Activated T-helper 1 cell treated with anti-CD3 and anti-CD28 coated beads, Interleukin-12 subunit alpha, Interleukin-12 subunit beta, Interleukin-2, Interleukin-4 antibody, amounts not matched to agents 30 ng/mL and 10 ng/mL and 1 ng/mL, durations not matched to agents 14 hours and 24 hours and 36 hours (primary cell): ENCODE measurements at regions not wholly inside any gene's neighbourhood (a gene's known extent, or its start where the extent isn't known, plus 50 kb on each side); places are given as distances from the start of the nearest gene placed in this dataset.
"Not testable (repeated sequence)": the region's sequence is repeated elsewhere in the genome, so short reads cannot be mapped to it uniquely, and the experiment has no call there.

Source experiments
- DNase-seq: peaks from one replicate; pipeline ENCODE4 v3.0.0; 2021; ENCODE audit warnings: low spot score
- H3K27ac Mint-ChIP-seq: one replicate; pipeline ENCODE4 v1.8.0; 2021; ENCODE audit warnings: mild to moderate bottlenecking, mixed read lengths
- H3K27me3 Mint-ChIP-seq: one replicate; pipeline ENCODE4 v1.8.0; 2022; ENCODE audit warnings: mild to moderate bottlenecking, moderate library complexity, mixed read lengths; ENCODE audit not compliant: insufficient read depth
- H3K36me3 Mint-ChIP-seq: one replicate; pipeline ENCODE4 v1.8.0; 2021; ENCODE audit warnings: low read depth, mixed read lengths
- H3K4me1 Mint-ChIP-seq: one replicate; pipeline ENCODE4 v1.8.0; 2021; ENCODE audit warnings: low read depth, mixed read lengths
- H3K4me3 Mint-ChIP-seq: one replicate; pipeline ENCODE4 v1.8.0; 2021; ENCODE audit warnings: mild to moderate bottlenecking, moderate library complexity, mixed read lengths
- H3K9me3 Mint-ChIP-seq: one replicate; pipeline ENCODE4 v1.8.0; 2021; ENCODE audit warnings: mixed read lengths
- intact Hi-C: fragments of 100-400 bp; cut with micrococcal nuclease; formaldehyde crosslinking; loops from one replicate; pipeline ENCODE4 v1.15.1; 2024

DNA sequence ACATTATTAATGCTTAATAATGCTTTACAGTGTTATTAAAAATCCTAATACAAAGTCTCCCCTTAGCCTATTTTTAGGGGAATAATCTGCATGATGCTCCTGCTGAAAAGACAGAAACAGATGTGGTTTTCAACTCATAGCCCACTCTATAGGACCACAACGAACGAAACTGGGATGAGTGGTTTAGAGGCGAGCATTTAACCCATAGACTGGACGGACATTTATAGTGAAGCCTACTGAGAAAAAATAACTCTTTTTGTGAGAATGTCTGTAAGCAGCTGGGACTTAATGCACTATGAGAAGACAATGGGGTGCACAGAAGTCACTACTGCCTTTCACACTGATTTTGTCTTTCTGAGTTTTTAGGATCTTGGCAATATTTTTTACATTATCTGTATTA lies 1599.6 kb upstream of the B3GALT2 start:
- Mint-ChIP-seq H3K27ac (no peak overlapping the region), H3K4me3 (no peak overlapping the region), H3K9me3 (no peaks in the 10 kb centered on the region), H3K27me3 (no peaks in the 10 kb centered on the region), H3K36me3 (no peaks in the 10 kb centered on the region), H3K4me1 (no peaks in the 10 kb centered on the region)
- intact Hi-C loops: no loop called here
- DNase-seq: no peak

DNA sequence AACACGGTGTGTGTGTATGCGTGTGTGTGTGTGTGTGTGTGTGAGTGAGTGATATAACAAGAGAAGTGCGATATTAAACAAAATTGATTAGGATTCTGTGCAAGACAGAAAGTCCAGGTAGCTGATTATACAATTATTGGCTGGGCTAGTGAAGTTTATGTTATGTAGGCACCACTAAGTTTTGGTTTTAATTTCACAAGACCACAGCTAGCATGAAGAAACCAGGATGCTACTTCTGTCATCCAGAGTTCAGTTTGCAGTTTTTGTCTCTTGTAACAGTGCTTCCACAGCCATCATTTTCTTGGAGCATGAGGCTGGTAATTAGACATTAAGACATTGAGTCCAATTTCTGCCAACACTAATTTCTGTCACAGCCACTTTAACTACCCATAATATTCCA lies 1590.2 kb upstream of the B3GALT2 start:
- no peak overlapping the region for H3K4me3 Mint-ChIP-seq
- H3K4me1 Mint-ChIP-seq: no peaks in the 10 kb centered on the region
- no peak overlapping the region for H3K27ac Mint-ChIP-seq
- intact Hi-C loops: no loop called here
- no peaks in the 10 kb centered on the region for H3K27me3 Mint-ChIP-seq
- no peaks in the 10 kb centered on the region for H3K36me3 Mint-ChIP-seq
- DNase-seq: no peak
- peaks cover 7% of the 10 kb centered on the region for H3K9me3 Mint-ChIP-seq

DNA sequence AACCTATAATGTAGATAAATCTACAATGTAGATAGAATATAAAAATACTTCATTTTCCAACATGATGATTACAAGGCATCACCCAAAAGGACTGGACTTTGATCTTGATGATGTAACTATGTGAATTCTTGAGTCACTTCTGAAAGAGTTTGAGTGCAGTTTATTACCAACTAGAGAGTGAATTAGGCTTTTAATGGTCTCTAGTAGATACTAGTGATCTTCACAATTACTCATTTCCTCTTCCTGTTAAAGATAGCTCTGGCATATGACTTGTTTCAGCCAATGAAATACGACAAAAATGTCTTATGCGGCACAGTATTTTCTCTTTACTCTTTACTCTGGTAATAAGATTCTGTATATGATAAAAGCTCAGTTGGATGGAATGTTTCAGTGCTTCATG lies 1588.1 kb upstream of the B3GALT2 start:
- DNase-seq: no peak
- no peak overlapping the region for H3K27ac Mint-ChIP-seq
- no peaks in the 10 kb centered on the region for H3K27me3 Mint-ChIP-seq
- intact Hi-C loops: no loop called here
- no peaks in the 10 kb centered on the region for H3K36me3 Mint-ChIP-seq
- no peak overlapping the region for H3K4me3 Mint-ChIP-seq
- peaks cover 7% of the 10 kb centered on the region for H3K9me3 Mint-ChIP-seq
- H3K4me1 Mint-ChIP-seq: no peaks in the 10 kb centered on the region

DNA sequence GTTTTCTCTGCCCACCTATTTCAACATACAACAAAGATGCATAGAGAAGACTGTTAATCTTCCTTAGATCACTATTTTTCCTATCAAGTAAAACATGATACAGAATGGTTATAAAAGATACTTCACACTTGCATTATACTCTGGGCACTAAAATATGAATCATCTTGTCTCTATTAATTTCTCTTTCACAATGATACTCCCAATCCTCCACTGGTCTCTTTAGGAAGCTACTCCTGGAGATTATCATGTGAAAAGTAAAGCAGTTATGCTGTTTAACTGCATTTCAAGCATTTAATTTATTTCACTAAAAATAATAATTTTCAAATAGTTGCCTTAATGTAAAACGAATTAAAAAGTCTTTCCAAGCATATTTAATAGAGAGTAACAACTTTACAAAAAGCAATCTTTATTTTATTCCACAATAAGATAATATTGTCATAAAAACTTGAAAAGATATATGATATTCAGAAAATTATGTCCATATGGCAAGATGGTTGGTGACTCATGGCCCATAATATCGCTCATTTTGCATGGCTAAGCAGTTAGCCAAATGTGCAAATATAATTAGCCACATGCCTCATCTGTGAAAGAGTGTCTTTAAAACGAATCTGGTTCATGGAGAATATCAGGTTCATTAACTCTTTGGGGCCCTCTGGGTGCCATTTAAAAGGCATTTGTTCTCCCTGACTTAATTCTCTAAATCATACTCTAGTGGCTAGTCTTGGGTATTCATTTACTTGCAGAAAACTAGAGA lies 1569.0 kb upstream of the B3GALT2 start:
- Mint-ChIP-seq H3K27me3 (no peaks in the 10 kb centered on the region), H3K27ac (no peak overlapping the region), H3K36me3 (no peaks in the 10 kb centered on the region), H3K4me3 (no peak overlapping the region), H3K4me1 (no peaks in the 10 kb centered on the region), H3K9me3 (no peaks in the 10 kb centered on the region)
- intact Hi-C loops: no loop called here
- DNase-seq: no peak

DNA sequence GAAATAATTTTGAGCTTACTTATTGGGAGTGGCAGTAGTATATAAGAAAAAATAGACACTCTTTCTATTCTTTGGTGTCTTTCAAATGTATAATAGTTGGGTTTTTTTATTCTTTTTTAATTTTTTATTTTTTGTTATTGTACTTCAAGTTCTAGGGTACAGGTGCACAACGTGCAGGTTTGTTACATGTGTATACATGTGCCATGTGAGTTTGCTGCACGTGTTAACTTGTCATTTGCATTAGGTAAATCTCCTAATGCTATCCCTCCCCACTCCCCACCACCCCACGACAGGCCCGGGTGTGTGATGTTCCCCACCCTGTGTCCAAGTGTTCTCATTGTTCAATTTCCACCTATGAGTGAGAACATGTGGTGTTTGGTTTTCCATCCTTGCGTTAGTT lies 1552.4 kb upstream of the B3GALT2 start:
- H3K27me3 Mint-ChIP-seq, intact Hi-C loops, H3K27ac Mint-ChIP-seq, H3K36me3 Mint-ChIP-seq, DNase-seq, H3K9me3 Mint-ChIP-seq, H3K4me3 Mint-ChIP-seq, H3K4me1 Mint-ChIP-seq: not testable (repeated sequence)

DNA sequence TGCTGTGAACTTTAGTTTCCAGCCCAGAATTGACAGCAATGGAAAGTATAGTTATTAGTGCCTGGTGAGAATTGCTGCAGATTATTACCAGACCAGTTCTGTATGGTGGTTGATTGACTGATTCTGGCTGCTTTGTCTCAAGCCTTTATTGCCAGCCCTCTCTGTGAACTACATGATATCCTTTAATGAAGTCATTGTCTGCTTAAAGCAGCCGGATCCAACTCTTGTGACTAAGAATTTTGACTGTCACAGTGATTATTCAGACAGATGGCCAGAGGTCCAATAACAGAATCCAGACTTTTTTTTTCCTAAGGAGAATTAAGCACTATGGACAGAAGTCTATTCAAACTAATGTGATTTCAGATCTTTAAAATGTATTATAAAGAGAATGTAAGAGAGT lies 1548.6 kb upstream of the B3GALT2 start:
- Mint-ChIP-seq H3K27ac (no peak overlapping the region), H3K9me3 (no peaks in the 10 kb centered on the region), H3K4me3 (no peak overlapping the region), H3K36me3 (no peaks in the 10 kb centered on the region), H3K27me3 (no peaks in the 10 kb centered on the region), H3K4me1 (no peaks in the 10 kb centered on the region)
- intact Hi-C loops: no loop called here
- no peak for DNase-seq

DNA sequence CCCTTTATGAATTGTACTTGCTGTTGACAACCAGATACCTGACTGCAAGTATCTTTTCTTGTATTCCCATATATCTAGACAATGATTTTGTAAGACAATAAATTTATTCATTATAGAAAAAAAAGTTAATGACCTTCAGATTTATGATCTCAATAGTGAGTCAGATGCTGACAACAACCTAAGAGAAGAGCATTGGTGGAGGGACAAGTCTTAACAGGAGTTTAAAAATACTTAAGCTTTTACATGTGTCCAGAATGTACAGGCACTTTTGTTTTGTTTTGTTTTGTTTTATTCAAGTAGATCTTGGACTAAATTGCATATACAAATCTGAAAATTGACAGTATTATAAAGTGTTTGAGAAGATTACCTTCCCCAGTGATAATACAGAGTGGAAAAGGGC lies 1544.6 kb upstream of the B3GALT2 start:
- no peak for DNase-seq
- Mint-ChIP-seq H3K27me3 (no peaks in the 10 kb centered on the region), H3K4me3 (no peak overlapping the region), H3K27ac (no peak overlapping the region), H3K4me1 (no peaks in the 10 kb centered on the region), H3K9me3 (no peaks in the 10 kb centered on the region), H3K36me3 (no peaks in the 10 kb centered on the region)
- intact Hi-C loops: no loop called here

DNA sequence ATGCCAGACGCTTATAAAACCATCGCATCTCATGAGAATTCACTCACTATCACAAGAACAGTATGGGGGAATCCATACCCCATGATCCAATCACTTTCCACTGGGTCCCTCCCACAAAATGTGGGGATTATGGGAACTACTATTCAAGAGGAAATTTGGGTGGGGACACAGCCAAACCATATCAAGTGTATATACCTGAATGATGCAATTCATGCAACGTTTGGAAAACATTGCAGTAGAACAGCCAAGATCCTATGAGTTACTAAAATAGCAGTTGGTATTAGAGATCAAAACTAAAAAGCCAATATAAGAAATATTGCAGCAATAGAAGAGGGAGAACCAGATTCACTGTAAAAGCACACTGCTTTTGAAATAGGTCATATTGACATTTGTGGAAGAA lies 1543.9 kb upstream of the B3GALT2 start:
- no peak for DNase-seq
- intact Hi-C loops: no loop called here
- no peak overlapping the region for H3K27ac Mint-ChIP-seq
- H3K9me3 Mint-ChIP-seq: no peaks in the 10 kb centered on the region
- H3K4me3 Mint-ChIP-seq: no peak overlapping the region
- H3K4me1 Mint-ChIP-seq: no peaks in the 10 kb centered on the region
- H3K36me3 Mint-ChIP-seq: no peaks in the 10 kb centered on the region
- no peaks in the 10 kb centered on the region for H3K27me3 Mint-ChIP-seq

DNA sequence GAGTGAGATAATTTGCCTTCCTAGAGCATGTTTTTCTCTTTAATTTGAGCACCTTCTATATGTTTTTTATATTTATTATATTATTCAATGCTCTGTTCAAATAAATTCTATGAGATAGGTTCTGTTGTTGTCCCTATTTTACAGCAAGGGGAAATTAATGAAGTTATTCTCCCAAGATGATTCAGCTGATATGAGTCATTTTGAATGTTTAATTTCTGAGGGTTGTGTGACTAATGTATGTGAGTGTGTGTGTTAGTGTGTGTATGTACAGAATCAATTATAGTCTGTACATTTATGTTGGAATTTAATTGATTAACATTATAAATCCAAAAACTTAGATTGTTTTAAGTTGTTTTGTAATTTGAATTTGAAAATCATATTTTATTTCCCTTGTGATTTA lies 1536.7 kb upstream of the B3GALT2 start:
- Mint-ChIP-seq H3K27ac (no peak overlapping the region), H3K4me3 (no peak overlapping the region), H3K36me3 (no peaks in the 10 kb centered on the region), H3K9me3 (no peaks in the 10 kb centered on the region), H3K27me3 (no peaks in the 10 kb centered on the region), H3K4me1 (no peaks in the 10 kb centered on the region)
- intact Hi-C loops: no loop called here
- no peak for DNase-seq

DNA sequence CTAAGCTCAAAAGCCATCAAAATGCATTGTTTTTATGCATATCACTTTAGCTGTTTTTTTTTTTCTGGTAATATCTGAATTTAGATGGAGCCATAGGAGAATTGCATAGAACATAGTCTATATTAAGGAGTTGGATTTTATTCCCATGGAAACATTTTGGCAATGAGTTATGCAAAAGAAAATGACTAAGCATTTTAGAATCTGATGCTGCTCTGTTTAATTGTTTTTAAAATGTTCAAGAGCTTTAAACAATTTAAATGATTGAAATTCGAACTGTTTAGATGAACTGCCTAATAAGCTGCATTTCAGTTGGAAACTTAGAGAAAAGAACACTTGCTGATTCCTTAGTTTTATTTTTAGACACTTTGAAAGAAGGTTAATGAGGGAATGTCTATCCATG lies 1531.5 kb upstream of the B3GALT2 start:
- no peak overlapping the region for H3K27ac Mint-ChIP-seq
- H3K9me3 Mint-ChIP-seq: no peaks in the 10 kb centered on the region
- no peak overlapping the region for H3K4me3 Mint-ChIP-seq
- intact Hi-C loops: no loop called here
- no peak for DNase-seq
- H3K27me3 Mint-ChIP-seq: no peaks in the 10 kb centered on the region
- no peaks in the 10 kb centered on the region for H3K4me1 Mint-ChIP-seq
- no peaks in the 10 kb centered on the region for H3K36me3 Mint-ChIP-seq

DNA sequence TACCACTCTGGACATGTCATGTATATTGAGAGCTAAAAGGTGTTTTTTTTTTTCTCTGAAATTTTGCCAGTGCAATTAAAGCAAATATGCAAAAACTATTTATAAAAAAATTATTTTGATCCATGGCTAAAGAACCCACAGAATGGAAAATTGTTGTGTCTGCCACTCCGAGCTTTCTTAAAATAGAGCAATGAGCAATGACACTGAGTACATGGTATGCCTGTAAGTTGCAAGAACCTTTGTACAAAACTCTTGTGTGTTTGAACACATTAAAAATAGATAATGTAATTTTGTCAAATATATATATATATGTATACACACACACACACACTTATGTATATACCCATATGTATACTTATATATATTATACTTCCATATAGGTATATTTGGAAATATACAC lies 1530.9 kb upstream of the B3GALT2 start:
- no peak overlapping the region for H3K27ac Mint-ChIP-seq
- H3K36me3 Mint-ChIP-seq: no peaks in the 10 kb centered on the region
- H3K4me3 Mint-ChIP-seq: no peak overlapping the region
- DNase-seq: no peak
- H3K4me1 Mint-ChIP-seq: no peaks in the 10 kb centered on the region
- no peaks in the 10 kb centered on the region for H3K9me3 Mint-ChIP-seq
- intact Hi-C loops: no loop called here
- no peaks in the 10 kb centered on the region for H3K27me3 Mint-ChIP-seq

DNA sequence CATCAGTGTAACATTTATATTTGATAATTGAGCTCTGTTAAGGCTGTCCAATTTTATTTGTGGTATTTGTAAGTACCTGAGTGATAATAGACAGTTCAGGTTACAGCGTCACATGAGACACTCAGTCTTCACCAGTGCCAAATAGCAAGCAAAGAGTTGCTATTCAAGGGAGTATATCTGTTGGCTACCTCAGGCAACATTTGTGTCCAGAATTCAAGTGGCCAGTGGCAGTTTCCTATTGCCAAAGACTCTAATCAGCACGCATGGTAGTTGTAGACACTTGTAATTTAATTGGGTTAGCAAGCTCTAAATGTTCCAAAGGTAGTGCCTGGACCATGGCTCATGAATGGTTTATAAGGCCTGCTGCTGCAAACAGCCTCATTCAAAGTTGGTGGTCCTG lies 1524.3 kb upstream of the B3GALT2 start:
- H3K27me3 Mint-ChIP-seq: no peaks in the 10 kb centered on the region
- no peak for DNase-seq
- no peak overlapping the region for H3K4me3 Mint-ChIP-seq
- intact Hi-C loops: no loop called here
- no peaks in the 10 kb centered on the region for H3K9me3 Mint-ChIP-seq
- no peaks in the 10 kb centered on the region for H3K4me1 Mint-ChIP-seq
- no peak overlapping the region for H3K27ac Mint-ChIP-seq
- H3K36me3 Mint-ChIP-seq: no peaks in the 10 kb centered on the region

DNA sequence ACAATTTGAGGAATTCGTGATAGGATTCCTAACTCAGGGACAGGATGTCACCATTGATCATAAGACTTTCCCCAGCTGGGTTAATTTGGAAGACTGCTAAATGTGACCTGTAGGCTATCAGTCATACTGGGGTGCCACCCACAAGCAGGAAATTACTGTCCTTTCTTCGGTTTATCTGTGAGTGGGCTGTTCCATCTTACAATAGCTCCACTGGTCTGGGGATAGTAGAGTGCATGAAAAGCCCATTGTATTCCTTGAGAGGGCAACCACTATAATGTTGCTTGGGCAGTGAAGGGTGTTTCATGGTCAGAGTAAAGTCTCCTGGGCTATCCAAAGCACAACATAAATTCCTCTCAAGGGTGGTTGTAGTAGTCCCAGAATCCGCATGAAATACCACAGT lies 1523.0 kb upstream of the B3GALT2 start:
- Mint-ChIP-seq H3K4me1 (no peaks in the 10 kb centered on the region), H3K4me3 (no peak overlapping the region), H3K27me3 (no peaks in the 10 kb centered on the region)

DNA sequence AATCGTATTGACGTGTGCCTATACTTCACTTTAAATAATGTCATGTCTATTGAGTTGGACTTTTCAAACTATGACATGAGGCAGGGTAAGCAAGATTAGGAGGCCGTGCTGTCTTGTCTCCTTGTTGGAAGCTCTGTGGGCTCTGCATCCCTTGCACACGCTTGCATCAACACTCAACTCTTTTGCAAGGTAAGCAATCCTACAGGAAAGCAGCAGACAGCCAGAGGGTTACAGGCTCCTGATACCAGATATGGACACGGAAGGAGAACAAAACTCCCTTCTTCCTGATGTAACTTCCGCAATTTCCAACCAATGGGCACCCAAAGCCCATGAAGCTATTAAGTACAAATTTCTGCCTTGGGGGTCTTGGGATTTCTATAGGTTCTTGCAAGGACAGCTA lies 1520.7 kb upstream of the B3GALT2 start:
- H3K36me3 Mint-ChIP-seq: no peaks in the 10 kb centered on the region
- H3K4me1 Mint-ChIP-seq: no peaks in the 10 kb centered on the region
- intact Hi-C loops: no loop called here
- no peaks in the 10 kb centered on the region for H3K9me3 Mint-ChIP-seq
- no peak for DNase-seq
- no peaks in the 10 kb centered on the region for H3K27me3 Mint-ChIP-seq
- no peak overlapping the region for H3K27ac Mint-ChIP-seq
- H3K4me3 Mint-ChIP-seq: no peak overlapping the region

More for the DNA sequence above, 1523.0 kb upstream of the B3GALT2 start:
- Mint-ChIP-seq H3K36me3 (no peaks in the 10 kb centered on the region), H3K27ac (no peak overlapping the region), H3K9me3 (no peaks in the 10 kb centered on the region)
- DNase-seq: no peak
- intact Hi-C loops: no loop called here
